ENCODE measurements at regions not wholly inside any gene's neighbourhood (a gene's known extent, or its start where the extent isn't known, plus 50 kb on each side); places are given as distances from the start of the nearest gene placed in this dataset.

- TF ChIP-seq FOXP2 (optimal IDR thresholded peaks at IDR 0.05; ENCODE audit: control extremely low read depth, extremely low read length, insufficient read depth) (no peak), EZH2 (IDR thresholded peaks at IDR 0.05) (no peak), POLR2AphosphoS5 (IDR thresholded peaks at IDR 0.05; ENCODE audit: borderline replicate concordance, low read depth, low read length) (no peak)
- Histone ChIP-seq H3K4me3 (no peak overlapping the region), H3K36me3 (ENCODE audit: insufficient read depth, low read length) (no peaks in the 10 kb centered on the region)
These were observed 149.2 kb upstream of the CYLC2 start for GRCh38 chr9:102845827-102846371.

GRCh38 chr9:102844716-102845115, 150.4 kb upstream of the CYLC2 start:
- no peak overlapping the region for H3K27ac ChIP-seq
- no peaks in the 10 kb centered on the region for H3K9me3 ChIP-seq (ENCODE audit: low read depth, low read length)
- H3K4me3 ChIP-seq = no peak overlapping the region
- H3K36me3 ChIP-seq (ENCODE audit: insufficient read depth, low read length) = no peaks in the 10 kb centered on the region
- no peak for DNase-seq (ENCODE audit: low read depth, low spot score)
- no peak overlapping the region for H3K9ac ChIP-seq (ENCODE audit: insufficient read length)
- no peak for TF ChIP-seq FOXP2 (optimal IDR thresholded peaks at IDR 0.05; ENCODE audit: control extremely low read depth, extremely low read length, insufficient read depth)
- no peak for TF ChIP-seq EZH2 (IDR thresholded peaks at IDR 0.05)
- no peak for TF ChIP-seq POLR2AphosphoS5 (IDR thresholded peaks at IDR 0.05; ENCODE audit: borderline replicate concordance, low read depth, low read length)

More at GRCh38 chr9:102845827-102846371, 149.2 kb upstream of the CYLC2 start:
- DNase-seq (ENCODE audit: low read depth, low spot score) = no peak
- no peak overlapping the region for H3K27ac ChIP-seq
- no peaks in the 10 kb centered on the region for H3K9me3 ChIP-seq (ENCODE audit: low read depth, low read length)
- no peak overlapping the region for H3K9ac ChIP-seq (ENCODE audit: insufficient read length)

- no peak overlapping the region for H3K27ac ChIP-seq
- H3K36me3 ChIP-seq (ENCODE audit: insufficient read depth, low read length) = no peaks in the 10 kb centered on the region
- no peak overlapping the region for H3K4me3 ChIP-seq
- TF ChIP-seq POLR2AphosphoS5 (IDR thresholded peaks at IDR 0.05; ENCODE audit: borderline replicate concordance, low read depth, low read length) (no peak), EZH2 (IDR thresholded peaks at IDR 0.05) (no peak), FOXP2 (optimal IDR thresholded peaks at IDR 0.05; ENCODE audit: control extremely low read depth, extremely low read length, insufficient read depth) (no peak)
- H3K9ac ChIP-seq (ENCODE audit: insufficient read length) = no peak overlapping the region
- no peaks in the 10 kb centered on the region for H3K9me3 ChIP-seq (ENCODE audit: low read depth, low read length)
- DNase-seq (ENCODE audit: low read depth, low spot score) = no peak
These were observed 152.7 kb upstream of the CYLC2 start for GRCh38 chr9:102842423-102842822.

- Histone ChIP-seq H3K27ac (no peak overlapping the region), H3K9me3 (ENCODE audit: low read depth, low read length) (no peaks in the 10 kb centered on the region), H3K9ac (ENCODE audit: insufficient read length) (no peak overlapping the region), H3K4me3 (no peak overlapping the region), H3K36me3 (ENCODE audit: insufficient read depth, low read length) (no peaks in the 10 kb centered on the region)
- TF ChIP-seq POLR2AphosphoS5 (IDR thresholded peaks at IDR 0.05; ENCODE audit: borderline replicate concordance, low read depth, low read length) = no peak
- TF ChIP-seq EZH2 (IDR thresholded peaks at IDR 0.05) = no peak
- no peak for TF ChIP-seq FOXP2 (optimal IDR thresholded peaks at IDR 0.05; ENCODE audit: control extremely low read depth, extremely low read length, insufficient read depth)
- no peak for DNase-seq (ENCODE audit: low read depth, low spot score)
These were observed 153.8 kb upstream of the CYLC2 start for GRCh38 chr9:102841376-102841775.

- no peak for DNase-seq (ENCODE audit: low read depth, low spot score)
- TF ChIP-seq POLR2AphosphoS5 (IDR thresholded peaks at IDR 0.05; ENCODE audit: borderline replicate concordance, low read depth, low read length) (no peak), FOXP2 (optimal IDR thresholded peaks at IDR 0.05; ENCODE audit: control extremely low read depth, extremely low read length, insufficient read depth) (no peak), EZH2 (IDR thresholded peaks at IDR 0.05) (no peak)
- H3K27ac ChIP-seq = no peak overlapping the region
- no peaks in the 10 kb centered on the region for H3K36me3 ChIP-seq (ENCODE audit: insufficient read depth, low read length)
- no peaks in the 10 kb centered on the region for H3K9me3 ChIP-seq (ENCODE audit: low read depth, low read length)
- no peak overlapping the region for H3K4me3 ChIP-seq
- H3K9ac ChIP-seq (ENCODE audit: insufficient read length) = no peak overlapping the region
These were observed 154.8 kb upstream of the CYLC2 start for GRCh38 chr9:102840335-102840734.

GRCh38 chr9:102832814-102833213, 162.3 kb upstream of the CYLC2 start:
- H3K36me3 ChIP-seq (ENCODE audit: insufficient read depth, low read length) = no peaks in the 10 kb centered on the region
- no peak overlapping the region for H3K4me3 ChIP-seq
- no peak for DNase-seq (ENCODE audit: low read depth, low spot score)
- no peak overlapping the region for H3K27ac ChIP-seq
- H3K9ac ChIP-seq (ENCODE audit: insufficient read length) = no peak overlapping the region
- H3K9me3 ChIP-seq (ENCODE audit: low read depth, low read length) = no peaks in the 10 kb centered on the region
- no peak for TF ChIP-seq EZH2 (IDR thresholded peaks at IDR 0.05)
- no peak for TF ChIP-seq POLR2AphosphoS5 (IDR thresholded peaks at IDR 0.05; ENCODE audit: borderline replicate concordance, low read depth, low read length)
- TF ChIP-seq FOXP2 (optimal IDR thresholded peaks at IDR 0.05; ENCODE audit: control extremely low read depth, extremely low read length, insufficient read depth) = no peak

- H3K9ac ChIP-seq (ENCODE audit: insufficient read length) = no peak overlapping the region
- TF ChIP-seq FOXP2 (optimal IDR thresholded peaks at IDR 0.05; ENCODE audit: control extremely low read depth, extremely low read length, insufficient read depth) = no peak
- TF ChIP-seq POLR2AphosphoS5 (IDR thresholded peaks at IDR 0.05; ENCODE audit: borderline replicate concordance, low read depth, low read length) = no peak
- no peak for TF ChIP-seq EZH2 (IDR thresholded peaks at IDR 0.05)
- no peaks in the 10 kb centered on the region for H3K9me3 ChIP-seq (ENCODE audit: low read depth, low read length)
These were observed 198.9 kb upstream of the CYLC2 start for GRCh38 chr9:102796244-102796643.

GRCh38 chr9:102795532-102795931, 199.6 kb upstream of the CYLC2 start:
- H3K9ac ChIP-seq (ENCODE audit: insufficient read length) = no peak overlapping the region
- no peaks in the 10 kb centered on the region for H3K9me3 ChIP-seq (ENCODE audit: low read depth, low read length)
- TF ChIP-seq POLR2AphosphoS5 (IDR thresholded peaks at IDR 0.05; ENCODE audit: borderline replicate concordance, low read depth, low read length) = no peak
- no peak for TF ChIP-seq EZH2 (IDR thresholded peaks at IDR 0.05)
- no peak for TF ChIP-seq FOXP2 (optimal IDR thresholded peaks at IDR 0.05; ENCODE audit: control extremely low read depth, extremely low read length, insufficient read depth)
- H3K36me3 ChIP-seq (ENCODE audit: insufficient read depth, low read length) = no peaks in the 10 kb centered on the region
- no peak for DNase-seq (ENCODE audit: low read depth, low spot score)
- no peak overlapping the region for H3K27ac ChIP-seq
- no peak overlapping the region for H3K4me3 ChIP-seq

More at GRCh38 chr9:102796244-102796643, 198.9 kb upstream of the CYLC2 start:
- Histone ChIP-seq H3K27ac (no peak overlapping the region), H3K36me3 (ENCODE audit: insufficient read depth, low read length) (no peaks in the 10 kb centered on the region), H3K4me3 (no peak overlapping the region)
- no peak for DNase-seq (ENCODE audit: low read depth, low spot score)

- Histone ChIP-seq H3K4me3 (no peak overlapping the region), H3K9me3 (ENCODE audit: low read depth, low read length) (no peaks in the 10 kb centered on the region), H3K27ac (no peak overlapping the region), H3K9ac (ENCODE audit: insufficient read length) (no peak overlapping the region), H3K36me3 (ENCODE audit: insufficient read depth, low read length) (no peaks in the 10 kb centered on the region)
- DNase-seq (ENCODE audit: low read depth, low spot score) = no peak
- no peak for TF ChIP-seq EZH2 (IDR thresholded peaks at IDR 0.05)
- no peak for TF ChIP-seq FOXP2 (optimal IDR thresholded peaks at IDR 0.05; ENCODE audit: control extremely low read depth, extremely low read length, insufficient read depth)
- TF ChIP-seq POLR2AphosphoS5 (IDR thresholded peaks at IDR 0.05; ENCODE audit: borderline replicate concordance, low read depth, low read length) = no peak
These were observed 215.8 kb upstream of the CYLC2 start for GRCh38 chr9:102779356-102779755.

All from SK-N-MC (cell line).